Cerebellar cortex (tissue), 1 donor: ENCODE measurements at regions not wholly inside any gene's neighbourhood (a gene's known extent, or its start where the extent isn't known, plus 50 kb on each side); places are given as distances from the start of the nearest gene placed in this dataset.

Source experiments
- DNase-seq: peaks from one replicate; pipeline ENCODE4 v3.0.0-alpha.2; 2015; ENCODE audit warnings: low spot score

DNA sequence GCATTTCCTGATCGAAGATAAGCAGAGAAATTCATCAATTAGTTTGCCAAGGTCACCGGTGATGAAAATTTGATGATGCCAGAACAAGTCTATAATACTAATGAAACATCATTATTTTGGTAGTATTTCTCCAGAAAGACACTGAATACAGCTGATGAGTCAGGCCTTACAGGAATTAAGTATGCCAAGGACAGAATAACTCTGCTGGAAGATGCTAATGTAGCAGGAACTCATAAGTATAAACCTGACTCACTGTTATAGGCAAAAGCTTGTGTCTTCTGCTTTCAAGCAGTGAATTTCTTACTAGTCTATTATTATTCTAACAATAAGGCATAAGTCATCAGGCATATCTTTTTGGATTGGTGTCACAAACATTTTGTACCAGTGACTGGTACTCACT lies 1825.1 kb upstream of the IGFBP7 start:
- no peak for DNase-seq

DNA sequence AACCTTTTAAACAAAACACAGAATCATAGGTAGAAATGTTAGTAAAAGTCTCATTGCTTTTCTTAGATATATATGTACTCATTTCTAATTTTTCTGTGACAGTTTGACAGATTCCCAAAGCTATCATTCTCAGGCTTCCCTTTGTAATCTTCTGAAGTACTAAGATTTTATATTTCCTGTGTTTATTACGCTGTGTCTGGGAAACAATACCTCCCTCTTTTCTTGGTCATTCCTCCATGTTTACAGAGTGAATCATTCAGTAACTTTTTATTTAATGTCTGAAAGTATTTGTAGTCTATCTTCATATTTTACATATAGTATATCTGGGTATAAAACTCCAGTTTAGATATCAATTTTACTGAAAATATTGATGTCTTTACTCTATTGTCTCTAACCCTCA lies 1826.3 kb upstream of the IGFBP7 start:
- no peak for DNase-seq

- no peak for DNase-seq
These were observed 1830.0 kb upstream of the IGFBP7 start for GRCh38 chr4:58940167-58940566.

DNA sequence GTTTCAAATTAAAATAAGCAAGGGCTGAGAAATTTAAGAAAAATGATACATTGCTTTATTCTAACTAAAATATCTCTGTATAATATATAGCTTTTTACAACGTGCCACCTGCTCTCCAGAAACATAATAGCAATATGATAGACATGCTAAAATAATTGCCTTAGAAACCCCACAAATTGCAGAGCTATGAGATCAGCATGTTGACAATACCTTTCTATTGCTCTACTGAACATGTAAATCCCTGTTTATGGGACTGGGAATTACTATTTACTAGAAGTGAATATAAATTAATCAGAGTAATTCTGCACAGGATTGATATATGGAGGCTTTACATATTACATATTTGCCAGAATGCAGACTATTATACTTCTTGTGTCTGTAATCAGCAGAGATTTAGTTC lies 1831.1 kb upstream of the IGFBP7 start:
- DNase-seq = no peak

DNA sequence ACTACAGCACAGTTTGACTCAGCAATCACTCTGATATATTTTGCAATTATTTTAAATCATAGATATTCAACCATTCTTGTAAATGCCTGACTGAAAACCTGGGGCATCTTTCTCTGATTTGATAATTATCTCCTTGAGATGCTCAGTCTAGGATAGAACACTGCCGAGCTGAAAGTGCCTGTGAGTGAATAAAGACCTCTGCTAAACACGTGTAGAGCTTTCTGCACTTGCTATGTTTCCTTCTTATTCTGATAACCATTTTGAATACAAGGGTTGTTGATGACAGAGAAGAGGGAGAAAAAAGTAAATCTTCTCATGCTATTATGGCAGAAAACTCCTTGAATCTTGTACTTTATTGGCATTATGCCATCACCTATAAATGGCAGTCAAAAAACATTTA lies 1843.4 kb upstream of the IGFBP7 start:
- DNase-seq = no peak

- DNase-seq = no peak
These were observed 1847.5 kb upstream of the IGFBP7 start for GRCh38 chr4:58957711-58958110.

DNA sequence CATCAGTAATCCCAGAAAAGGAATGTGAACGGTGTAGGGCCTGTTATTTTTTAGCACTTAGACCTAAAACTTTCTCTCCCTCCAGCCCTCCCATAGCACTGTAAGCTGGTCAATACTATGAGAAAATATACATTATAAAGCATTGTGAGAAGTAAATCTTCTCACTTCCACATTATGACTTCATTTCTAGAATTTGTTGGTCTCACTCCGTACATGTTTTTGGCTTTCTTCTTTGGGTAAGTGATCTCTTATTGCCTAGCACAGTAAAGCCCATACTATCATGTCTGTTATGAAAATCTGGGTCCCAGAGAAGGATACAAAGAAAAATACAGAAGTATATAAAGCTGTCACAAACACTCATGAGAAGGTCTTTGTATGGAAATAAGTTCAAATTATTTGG lies 1851.1 kb upstream of the IGFBP7 start:
- no peak for DNase-seq

DNA sequence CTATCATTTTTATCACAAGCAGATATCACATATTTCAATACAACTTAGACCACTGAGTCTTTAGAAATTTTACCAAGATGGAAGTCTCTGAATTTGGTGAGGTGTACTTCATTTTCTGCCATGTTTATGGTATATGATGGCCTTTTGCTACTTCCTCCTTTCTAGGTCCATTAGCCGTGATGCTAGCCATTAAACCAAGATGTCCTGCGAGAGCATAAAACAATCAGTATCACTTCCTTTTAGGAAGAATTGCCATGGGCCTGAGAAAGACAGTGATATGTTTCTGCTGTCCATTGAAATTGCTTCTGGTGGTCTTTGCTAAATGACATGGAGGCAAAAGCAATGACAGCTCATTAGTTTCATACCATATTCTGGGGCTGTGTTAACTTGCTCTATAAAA lies 1851.7 kb upstream of the IGFBP7 start:
- no peak for DNase-seq

DNA sequence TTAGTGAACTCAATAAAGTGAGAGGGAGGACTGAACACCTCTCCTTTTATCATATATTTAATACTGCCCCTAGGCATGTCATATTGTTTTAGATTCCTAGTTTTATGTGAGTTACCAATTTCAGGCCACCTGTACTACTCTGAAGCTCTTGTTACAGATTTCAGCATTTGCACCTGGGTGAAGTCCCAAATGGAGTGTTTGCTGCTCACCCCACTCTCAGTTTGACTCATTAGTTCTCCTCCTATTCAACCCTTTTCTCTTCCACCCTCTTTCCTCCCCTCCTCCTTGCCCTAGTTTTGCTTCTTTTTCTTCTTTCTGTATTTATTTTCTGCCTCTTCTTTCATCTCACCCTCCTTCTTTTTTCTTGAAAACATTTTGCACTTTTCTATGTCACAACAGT lies 1852.2 kb upstream of the IGFBP7 start:
- DNase-seq = no peak

DNA sequence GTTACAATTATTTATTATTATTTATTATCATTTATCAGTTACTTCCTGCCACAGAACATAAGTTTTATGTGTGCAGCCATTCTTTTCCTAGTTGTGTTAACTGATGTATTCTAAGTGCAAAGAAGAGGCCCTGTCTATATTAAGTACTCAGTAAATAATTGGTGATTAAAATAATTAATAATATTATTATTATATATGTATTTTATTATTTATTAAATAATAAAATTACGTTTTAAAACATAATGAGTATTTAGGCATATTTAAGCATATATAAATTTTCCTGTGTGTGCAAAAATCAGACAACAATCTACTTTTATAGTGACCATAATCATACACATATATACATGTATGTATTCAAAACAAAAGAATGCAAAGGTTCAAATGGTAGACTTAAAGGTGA lies 1871.6 kb upstream of the IGFBP7 start:
- no peak for DNase-seq

DNA sequence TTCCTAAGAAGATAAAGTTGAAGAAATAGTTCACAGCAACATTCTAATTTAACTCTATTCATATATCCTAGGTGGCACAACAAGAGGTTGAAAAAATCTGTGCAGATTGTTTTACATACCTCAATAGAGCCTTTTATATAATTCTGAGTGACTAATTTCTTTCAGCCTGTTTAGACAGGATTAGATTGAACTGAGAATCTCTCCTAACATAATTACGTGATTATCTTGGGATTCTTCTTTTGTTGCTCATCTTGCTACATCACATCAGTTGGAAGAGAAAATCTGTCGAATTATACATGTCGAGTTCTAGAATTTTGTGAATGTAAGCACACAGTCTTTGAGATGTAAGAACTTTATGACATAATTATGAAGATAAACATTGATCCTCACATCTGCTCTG lies 1873.7 kb upstream of the IGFBP7 start:
- no peak for DNase-seq

DNA sequence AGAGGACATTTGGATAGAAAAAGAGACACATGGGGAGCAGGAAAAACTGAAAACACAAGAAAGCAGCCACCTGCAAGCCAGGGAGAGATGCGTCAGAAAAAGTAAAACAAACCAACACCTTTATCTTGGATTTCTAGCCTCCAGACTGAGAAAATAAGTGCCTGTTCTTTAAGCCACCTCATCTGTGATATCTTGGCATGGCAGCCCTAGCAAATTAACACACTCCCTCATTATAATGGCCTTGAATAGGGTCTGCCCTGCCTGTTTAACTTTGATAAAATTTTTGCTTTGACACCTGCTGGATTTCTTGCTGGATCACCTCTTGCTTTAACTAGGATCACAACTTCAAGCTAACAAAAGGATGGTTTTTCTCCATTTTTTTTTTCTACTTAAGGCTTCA lies 1892.0 kb upstream of the IGFBP7 start:
- no peak for DNase-seq

GRCh38 chr4:59024257-59024656 lies 1914.1 kb upstream of the IGFBP7 start:
- DNase-seq = no peak

DNA sequence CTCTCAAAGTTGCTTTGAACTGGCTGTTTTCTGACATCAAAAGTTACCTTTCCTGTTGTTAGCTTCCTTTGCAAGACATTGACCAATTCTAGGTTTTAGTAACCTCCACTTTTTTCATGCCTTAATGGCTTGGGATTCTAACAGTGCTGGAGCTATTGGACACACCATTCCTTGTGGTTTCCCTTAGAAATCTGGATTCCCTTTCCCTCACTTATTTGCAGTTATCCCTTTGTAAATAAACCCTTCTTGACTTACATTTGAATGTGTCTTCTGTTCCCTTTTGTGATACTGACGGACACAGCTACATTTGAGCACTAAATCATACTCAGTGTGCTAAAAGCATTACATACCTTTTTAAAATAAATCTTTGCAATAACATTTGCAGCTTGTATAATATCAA lies 1927.6 kb upstream of the IGFBP7 start:
- no peak for DNase-seq

- no peak for DNase-seq
These were observed 1928.9 kb upstream of the IGFBP7 start for GRCh38 chr4:59039046-59039445.

GRCh38 chr4:59044286-59044900 lies 1934.2 kb upstream of the IGFBP7 start:
- DNase-seq = no peak

DNA sequence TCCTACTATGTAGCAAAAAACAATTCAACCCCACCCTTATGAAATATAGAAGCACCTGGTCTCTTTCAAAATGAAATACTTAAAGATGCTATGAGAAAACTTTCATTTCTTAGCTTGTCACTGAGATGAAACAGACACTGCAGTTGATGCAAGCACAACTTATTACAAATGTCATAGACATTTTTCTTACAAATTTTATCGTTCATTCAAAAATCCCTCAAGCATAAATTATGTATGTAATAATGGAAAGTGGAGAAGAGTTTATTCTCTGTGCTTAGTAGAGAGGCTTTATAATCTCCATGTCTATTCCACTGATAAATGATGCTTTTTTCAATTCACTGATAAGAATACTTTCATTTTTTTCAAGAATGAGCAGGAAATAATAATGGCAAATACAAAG lies 1943.9 kb upstream of the IGFBP7 start:
- no peak for DNase-seq

GRCh38 chr4:59057804-59058203 lies 1947.6 kb upstream of the IGFBP7 start:
- no peak for DNase-seq

DNA sequence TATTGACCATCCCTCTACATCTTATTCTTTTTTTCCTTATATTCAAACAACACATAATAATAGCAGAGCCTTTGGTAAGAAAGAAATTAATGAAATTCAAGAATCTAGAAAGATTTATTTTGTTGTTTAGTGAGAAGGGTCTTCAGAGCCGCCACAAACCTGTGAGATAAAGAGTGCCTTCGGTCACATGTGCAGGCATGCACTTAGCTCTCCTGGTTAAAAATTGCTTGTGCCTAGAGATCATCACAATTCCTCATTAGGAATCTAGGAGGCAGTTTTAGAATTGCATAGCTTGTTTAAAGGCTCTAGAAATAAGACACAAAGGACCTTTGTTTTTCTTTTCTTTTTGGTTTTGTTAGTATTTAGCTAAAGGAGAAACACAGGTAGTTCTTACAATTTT lies 1948.4 kb upstream of the IGFBP7 start:
- DNase-seq = no peak

- DNase-seq = no peak
These were observed 1950.0 kb upstream of the IGFBP7 start for GRCh38 chr4:59060002-59060846.

DNA sequence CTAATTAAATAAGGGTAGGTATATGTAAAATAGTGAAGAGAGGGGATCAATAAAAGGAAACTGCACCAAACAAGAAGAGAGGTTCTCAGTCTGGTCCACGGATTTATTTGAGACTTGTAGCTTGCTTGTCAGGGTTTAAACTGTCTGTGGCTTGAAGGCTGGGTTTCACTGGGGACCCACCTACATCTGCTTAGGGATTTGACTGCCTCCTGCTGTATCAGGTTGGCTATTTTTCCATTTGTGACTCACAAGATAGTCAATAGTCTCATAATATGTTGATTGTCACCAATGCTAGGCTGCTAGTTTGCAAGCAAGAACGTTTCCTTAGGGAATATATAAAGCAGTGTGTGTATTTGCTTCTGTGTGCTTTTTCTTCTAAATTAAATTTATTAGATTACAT lies 1950.7 kb upstream of the IGFBP7 start:
- no peak for DNase-seq

DNA sequence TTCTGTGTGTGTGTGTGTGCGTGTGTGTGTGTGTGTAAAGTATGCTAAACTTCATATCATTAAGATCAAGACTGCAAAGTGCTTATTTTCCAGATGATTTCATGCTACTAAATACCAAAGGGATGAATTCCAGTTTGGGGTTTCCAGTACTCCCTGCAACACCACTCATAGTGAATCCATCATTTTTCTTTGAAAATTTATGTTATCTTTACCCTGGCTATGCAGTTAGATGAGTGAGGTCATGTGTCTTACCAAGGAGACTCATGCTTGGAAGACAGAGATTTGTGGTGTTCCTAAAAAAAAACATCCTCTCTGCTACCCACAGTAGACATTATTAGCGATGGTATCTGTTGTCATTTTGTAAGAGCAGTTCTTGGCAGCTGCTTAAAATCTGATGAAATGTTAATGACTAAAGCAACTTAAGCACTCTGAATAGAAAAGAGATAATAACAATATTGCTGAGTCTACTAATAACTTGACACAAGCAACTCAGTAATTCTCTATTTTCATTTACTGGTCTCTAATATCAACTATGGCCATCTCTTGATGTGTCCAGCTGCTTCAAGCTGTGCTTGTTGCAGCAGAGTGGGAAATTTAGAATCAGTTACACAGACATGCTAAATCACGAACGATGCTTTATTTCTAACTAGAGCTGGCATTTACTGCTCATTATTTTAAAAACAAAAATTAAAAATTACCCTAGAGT lies 1953.0 kb upstream of the IGFBP7 start:
- no peak for DNase-seq

DNA sequence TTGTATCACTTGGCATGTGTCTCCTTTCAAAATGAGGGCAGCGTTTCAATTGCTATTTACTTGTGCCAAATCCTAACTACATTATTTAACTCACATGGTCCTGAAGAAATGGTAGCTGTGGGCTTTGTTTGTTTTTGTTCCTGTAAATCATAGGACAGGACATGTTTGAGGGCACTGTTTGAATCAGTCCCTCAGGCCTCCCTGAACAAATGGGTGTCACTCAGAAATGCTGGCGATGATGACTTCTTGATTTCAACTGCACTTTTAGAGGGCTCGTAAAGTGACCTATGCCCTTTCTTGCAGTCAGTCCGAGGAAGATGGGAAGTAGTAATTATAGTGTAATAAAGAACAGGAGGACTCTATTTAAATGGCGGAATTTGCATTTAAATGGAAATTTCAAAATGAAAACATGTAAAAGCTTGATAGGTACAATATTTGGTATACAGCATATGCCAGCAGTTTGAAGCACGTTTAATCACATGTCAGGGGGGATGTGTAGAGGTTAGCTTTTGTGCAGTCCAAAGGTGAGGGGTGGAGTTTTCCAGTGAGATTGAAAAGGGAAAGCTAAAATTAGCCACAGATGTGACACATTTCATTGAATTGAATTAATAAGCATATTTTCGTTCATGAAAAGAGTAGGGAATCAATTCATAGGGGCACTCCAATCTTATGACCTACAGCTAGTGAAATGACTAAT lies 1958.7 kb upstream of the IGFBP7 start:
- no peak for DNase-seq
